CD4-positive, alpha-beta T cell treated with Interleukin-4 for 4 hours (primary cell): ENCODE measurements at regions not wholly inside any gene's neighbourhood (a gene's known extent, or its start where the extent isn't known, plus 50 kb on each side); places are given as distances from the start of the nearest gene placed in this dataset.

Experiments
- DNase-seq: peaks from one replicate; pipeline ENCODE4 v3.0.0-alpha.2; 2020

DNA sequence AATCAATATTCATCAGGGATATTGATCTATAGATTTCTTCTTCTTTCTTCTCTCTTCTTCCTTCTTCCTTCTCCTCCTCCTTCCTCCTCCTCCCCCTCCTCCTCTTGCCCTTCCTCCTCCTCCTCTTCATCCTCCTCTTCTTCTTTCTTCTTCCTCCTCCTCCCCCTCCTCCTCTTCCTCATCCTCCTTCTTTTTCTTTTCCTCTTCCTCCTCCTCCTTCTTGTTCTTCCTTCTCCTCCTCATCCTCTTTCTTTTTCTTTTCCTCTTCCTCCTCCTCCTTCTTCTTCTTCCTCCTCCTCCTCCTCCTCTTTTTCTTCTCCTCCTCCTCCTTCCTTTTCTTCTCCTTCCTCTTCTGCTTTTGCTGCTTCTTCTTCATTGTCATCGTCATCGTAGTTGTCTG lies 52.4 kb upstream of the SERINC1 start:
- no peak for DNase-seq

GRCh38 chr6:122530440-122531046 lies 58.9 kb upstream of the SERINC1 start:
- peak; percentile 70 for DNase-seq

DNA sequence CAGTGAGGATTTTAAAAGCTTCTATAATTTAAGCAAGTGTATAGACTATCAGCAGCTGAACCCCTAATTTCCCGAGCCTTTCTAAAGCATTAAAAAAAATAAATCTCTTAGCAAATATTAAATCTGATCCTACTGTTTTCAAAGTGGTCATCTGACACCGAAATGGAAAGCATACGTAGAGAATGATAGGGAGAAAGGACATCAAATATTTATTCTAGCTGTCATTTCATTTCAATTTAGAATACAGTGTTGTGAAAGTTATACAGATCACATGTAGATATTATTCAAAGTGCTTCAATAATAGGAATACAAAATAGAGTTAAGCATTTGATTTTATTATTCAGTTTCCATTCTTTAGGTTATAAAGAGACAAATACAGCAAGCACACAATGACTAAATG lies 61.9 kb upstream of the PKIB start:
- no peak for DNase-seq

DNA sequence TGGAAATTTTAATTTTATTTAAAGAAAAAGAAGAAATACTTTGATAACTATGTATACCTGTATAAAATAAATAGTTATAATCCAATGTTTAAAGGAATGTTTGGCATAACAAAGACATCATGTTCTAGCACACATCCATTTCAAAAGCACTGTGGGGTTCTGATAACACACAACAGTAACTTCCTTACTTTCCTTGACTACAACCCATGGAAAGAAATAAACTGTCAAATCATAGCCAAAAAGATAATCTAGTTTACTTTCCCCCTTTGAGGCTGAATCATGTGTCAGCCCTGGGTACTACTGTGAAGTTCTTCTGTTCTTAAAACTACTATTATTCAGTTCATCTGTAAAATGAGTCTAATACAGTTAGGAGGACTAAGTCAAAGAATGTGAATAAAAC lies 61.4 kb upstream of the PKIB start:
- no peak for DNase-seq

GRCh38 chr6:122553697-122554096 lies 56.5 kb upstream of the PKIB start:
- DNase-seq: no peak

DNA sequence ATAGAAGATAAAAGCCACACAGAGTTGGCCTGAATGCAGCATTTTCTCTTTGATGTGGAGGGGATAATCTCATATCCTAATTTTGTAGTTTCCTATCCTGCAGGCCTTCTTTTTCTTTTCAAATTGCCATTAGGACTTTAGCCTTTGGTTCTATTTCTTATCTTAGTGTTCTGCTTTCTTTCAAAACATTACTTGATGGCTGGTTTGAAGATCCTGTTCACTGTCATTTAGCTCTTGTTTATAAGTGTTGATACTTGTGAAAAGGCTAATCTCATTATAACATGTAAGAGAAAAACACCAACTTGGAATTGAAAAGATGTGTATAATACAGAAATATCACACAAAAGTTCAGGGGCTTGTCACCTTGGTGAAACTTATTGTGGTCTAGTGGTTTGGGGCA lies 54.6 kb upstream of the PKIB start:
- DNase-seq: no peak

DNA sequence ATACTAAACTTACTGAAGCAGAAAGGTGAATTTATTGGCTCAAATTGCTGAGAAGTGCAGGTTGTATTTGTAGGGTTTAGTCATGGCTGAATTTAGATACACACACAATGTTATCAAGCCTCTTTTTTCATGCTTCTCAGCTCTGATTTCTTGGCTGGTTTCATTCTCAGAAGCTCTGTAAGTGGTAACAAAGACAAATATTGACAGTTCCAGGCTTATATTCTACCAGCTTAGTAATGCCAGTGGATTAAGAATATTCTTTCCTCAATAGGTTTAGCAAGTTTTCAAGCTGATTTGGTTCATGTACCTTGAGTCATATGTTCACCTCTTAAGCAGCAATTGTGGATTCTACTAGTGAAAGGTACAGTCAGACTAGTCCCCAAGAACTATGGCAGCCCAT lies 52.1 kb upstream of the PKIB start:
- no peak for DNase-seq
